GM21619 (cell line): ENCODE measurements at regions not wholly inside any gene's neighbourhood (a gene's known extent, or its start where the extent isn't known, plus 50 kb on each side); places are given as distances from the start of the nearest gene placed in this dataset.
A peak's percentile ranks its signal among the peaks of the same experiment; 100 is the strongest.
"Not testable (repeated sequence)": the region's sequence is repeated elsewhere in the genome, so short reads cannot be mapped to it uniquely, and the experiment has no call there.

Experiments used
- ATAC-seq: cut with Tn5 transposase; IDR thresholded peaks from one replicate; pipeline ENCODE4 v1.9.1; 2021; ENCODE audit not compliant: unreplicated experiment

- no peak for ATAC-seq
Observed at GRCh38 chr7:131865911-131866310, 309.5 kb upstream of the PODXL start.

- no peak for ATAC-seq
Observed at GRCh38 chr7:131861620-131862346, 305.4 kb upstream of the PODXL start.

- ATAC-seq = peak; percentile 92
Observed at GRCh38 chr7:131859147-131859821, 302.9 kb upstream of the PODXL start.

- no peak for ATAC-seq
Observed at GRCh38 chr7:131858611-131859010, 302.2 kb upstream of the PODXL start.

GRCh38 chr7:131849472-131849871 is 293.0 kb upstream of the PODXL start:
- ATAC-seq = no peak

- ATAC-seq = no peak
Observed at GRCh38 chr7:131848033-131848432, 291.6 kb upstream of the PODXL start.

GRCh38 chr7:131845573-131846314 is 289.3 kb upstream of the PODXL start:
- ATAC-seq = no peak

GRCh38 chr7:131844369-131844768 is 287.9 kb upstream of the PODXL start:
- ATAC-seq = no peak

GRCh38 chr7:131843898-131844331 is 287.5 kb upstream of the PODXL start:
- no peak for ATAC-seq

- no peak for ATAC-seq
Observed at GRCh38 chr7:131839967-131840690, 283.7 kb upstream of the PODXL start.

- no peak for ATAC-seq
Observed at GRCh38 chr7:131836733-131837132, 280.3 kb upstream of the PODXL start.

GRCh38 chr7:131835141-131835540 is 278.7 kb upstream of the PODXL start:
- ATAC-seq = no peak

- no peak for ATAC-seq
Observed at GRCh38 chr7:131830681-131831080, 274.3 kb upstream of the PODXL start.

GRCh38 chr7:131829947-131830558 is 273.6 kb upstream of the PODXL start:
- ATAC-seq = no peak

GRCh38 chr7:131827421-131827820 is 271.0 kb upstream of the PODXL start:
- no peak for ATAC-seq

- ATAC-seq = no peak
Observed at GRCh38 chr7:131826960-131827359, 270.5 kb upstream of the PODXL start.

GRCh38 chr7:131823961-131824440 is 267.6 kb upstream of the PODXL start:
- not testable (repeated sequence) for ATAC-seq

GRCh38 chr7:131819891-131820290 is 263.5 kb upstream of the PODXL start:
- ATAC-seq = no peak

- no peak for ATAC-seq
Observed at GRCh38 chr7:131816391-131817007, 260.1 kb upstream of the PODXL start.

- no peak for ATAC-seq
Observed at GRCh38 chr7:131808736-131809135, 252.3 kb upstream of the PODXL start.
